Peyer's patch (tissue), 4 donors: ENCODE measurements at regions not wholly inside any gene's neighbourhood (a gene's known extent, or its start where the extent isn't known, plus 50 kb on each side); places are given as distances from the start of the nearest gene placed in this dataset.
A peak's percentile ranks its signal among the peaks of the same experiment; 100 is the strongest.

Experiments used
- DNase-seq, 3 donors: peaks; one replicate each; pipeline ENCODE4 v3.0.0-alpha.2; 2017 to 2019
- H3K27ac ChIP-seq, 4 donors: fragments of 200-600 bp; sonication (generic); one replicate each; pipeline ENCODE4 v1.5.1; 2016 to 2019
- H3K27me3 ChIP-seq, 2 donors: fragments of 200-600 bp; sonication (generic); one replicate each; pipeline ENCODE4 v1.5.1; 2019
- H3K36me3 ChIP-seq, 3 donors: fragments of 200-600 bp; sonication (generic); one replicate each; pipeline ENCODE4 v1.5.1; 2016 to 2019
- H3K4me1 ChIP-seq, 4 donors: fragments of 200-600 bp; sonication (generic); one replicate each; pipeline ENCODE4 v1.5.1; 2016 to 2019
- H3K4me3 ChIP-seq, 4 donors: fragments of 200-600 bp; sonication (generic); 1 replicate in 3 of 4; 2 replicates in 1 of 4; pipeline ENCODE4 v1.5.1; 2016 to 2019; ENCODE audit warnings: mild to moderate bottlenecking in 1 of 4
- H3K9me3 ChIP-seq, 4 donors: fragments of 200-600 bp; sonication (generic); one replicate each; pipeline ENCODE4 v1.5.1; 2016 to 2019; ENCODE audit warnings: mild to moderate bottlenecking in 1 of 4
- CTCF ChIP-seq, 6 experiments: fragments of 450-650 bp in 4 of 6; fragments of 200-600 bp in 2 of 6; sonication (generic) in 1 of 6; IDR thresholded peaks; one replicate each; pipeline ENCODE4 v1.5.1; 2017 to 2019; ENCODE audit warnings: antibody characterized with exemption in 6 of 6, mild to moderate bottlenecking in 3 of 6, moderate library complexity in 1 of 6
- POLR2A ChIP-seq, 2 donors: fragments of 450-650 bp; IDR thresholded peaks; one replicate each; pipeline ENCODE4 v1.5.1; 2017; ENCODE audit warnings: antibody characterized with exemption in 2 of 2, mild to moderate bottlenecking in 2 of 2, moderate library complexity in 2 of 2

GRCh38 chr10:78585952-78586351, 482.8 kb upstream of the ZMIZ1 start:
- Histone ChIP-seq H3K36me3 (no peaks in the 10 kb centered on the region), H3K4me3 (no peak overlapping the region), H3K27ac (no peak overlapping the region), H3K9me3 (no peaks in the 10 kb centered on the region), H3K27me3 (no peaks in the 10 kb centered on the region), H3K4me1 (peaks cover 0 to 17% (median 0%) of the 10 kb centered on the region in 4 donors)
- TF ChIP-seq CTCF (IDR thresholded peaks at IDR 0.05) (no peak), POLR2A (IDR thresholded peaks at IDR 0.05) (no peak)
- no peak for DNase-seq

GRCh38 chr10:78588194-78588811, 480.5 kb upstream of the ZMIZ1 start:
- Histone ChIP-seq H3K4me3 (no peak overlapping the region), H3K4me1 (peaks cover 0 to 17% (median 0%) of the 10 kb centered on the region in 4 donors), H3K36me3 (no peaks in the 10 kb centered on the region), H3K27me3 (no peaks in the 10 kb centered on the region), H3K9me3 (no peaks in the 10 kb centered on the region), H3K27ac (peak overlapping the region in 2 of 4 donors; percentile 9 to 37)
- no peak for DNase-seq
- TF ChIP-seq CTCF (IDR thresholded peaks at IDR 0.05) (no peak), POLR2A (IDR thresholded peaks at IDR 0.05) (no peak)

- peak in 1 of 3 donors; percentile 59 for DNase-seq
- no peaks in the 10 kb centered on the region for H3K27me3 ChIP-seq
- H3K27ac ChIP-seq: peak overlapping the region in 2 of 4 donors; percentile 43 to 53
- TF ChIP-seq POLR2A (IDR thresholded peaks at IDR 0.05) (no peak), CTCF (IDR thresholded peaks at IDR 0.05) (no peak)
- H3K4me1 ChIP-seq: peaks cover 0 to 17% (median 0%) of the 10 kb centered on the region in 4 donors
- no peaks in the 10 kb centered on the region for H3K36me3 ChIP-seq
- H3K4me3 ChIP-seq: no peak overlapping the region
- no peaks in the 10 kb centered on the region for H3K9me3 ChIP-seq
Measured at GRCh38 chr10:78589687-78590086, 479.1 kb upstream of the ZMIZ1 start.

GRCh38 chr10:78591066-78591465, 477.7 kb upstream of the ZMIZ1 start:
- H3K4me3 ChIP-seq: no peak overlapping the region
- H3K36me3 ChIP-seq: no peaks in the 10 kb centered on the region
- no peaks in the 10 kb centered on the region for H3K9me3 ChIP-seq
- H3K4me1 ChIP-seq: peaks cover 0 to 19% (median 0%) of the 10 kb centered on the region in 4 donors
- DNase-seq: no peak
- no peak overlapping the region for H3K27ac ChIP-seq
- TF ChIP-seq POLR2A (IDR thresholded peaks at IDR 0.05): no peak
- TF ChIP-seq CTCF (IDR thresholded peaks at IDR 0.05): no peak
- no peaks in the 10 kb centered on the region for H3K27me3 ChIP-seq

- H3K4me3 ChIP-seq: no peak overlapping the region
- no peaks in the 10 kb centered on the region for H3K9me3 ChIP-seq
- no peak overlapping the region for H3K27ac ChIP-seq
- no peak for DNase-seq
- TF ChIP-seq POLR2A (IDR thresholded peaks at IDR 0.05): no peak
- no peak for TF ChIP-seq CTCF (IDR thresholded peaks at IDR 0.05)
- peaks cover 0 to 3% (median 0%) of the 10 kb centered on the region in 4 donors for H3K4me1 ChIP-seq
- no peaks in the 10 kb centered on the region for H3K36me3 ChIP-seq
- no peaks in the 10 kb centered on the region for H3K27me3 ChIP-seq
Measured at GRCh38 chr10:78594559-78595268, 474.1 kb upstream of the ZMIZ1 start.
